Motor neuron (in vitro differentiated cells): ENCODE measurements at regions not wholly inside any gene's neighbourhood (a gene's known extent, or its start where the extent isn't known, plus 50 kb on each side); places are given as distances from the start of the nearest gene placed in this dataset.

Experiments
- ATAC-seq, 8 experiments: fragments of 200-7000 bp; cut with Tn5 transposase; replicated peaks in 6 of 8; 2 replicates each; pipeline ENCODE4 v1.8.0; 2021; ENCODE audit warnings: mild to moderate bottlenecking in 8 of 8, moderate library complexity in 8 of 8
- H3K27ac ChIP-seq, 2 donors: fragments of 250-450 bp; sonication (Bioruptor Pico); 2 replicates each; pipeline ENCODE4 v1.9.0; 2021; ENCODE audit warnings: antibody characterized with exemption in 2 of 2, mild to moderate bottlenecking in 2 of 2, moderate library complexity in 1 of 2
- H3K4me1 ChIP-seq, 2 donors: fragments of 250-450 bp; sonication (Bioruptor Pico); replicated peaks in 1 of 2; 2 replicates each; pipeline ENCODE4 v1.6.1; 2021; ENCODE audit warnings: antibody characterized with exemption in 2 of 2, mild to moderate bottlenecking in 2 of 2, moderate library complexity in 1 of 2
- H3K4me3 ChIP-seq, 5 donors: fragments of 250-450 bp; sonication (Bioruptor Pico); 2 replicates each; pipeline ENCODE4 v1.9.0; 2021; ENCODE audit warnings: antibody characterized with exemption in 5 of 5, mild to moderate bottlenecking in 5 of 5, moderate library complexity in 4 of 5
- WGBS, 10 experiments: fragments of 450-650 bp; shearing (Covaris generic); methylation state at CpG; one replicate each; pipeline ENCODE4 v1.0.0; 2022; 5-methylcytosine and 5-hydroxymethylcytosine counted together
- in situ Hi-C, 9 experiments: fragments of 400-800 bp; cut with MboI; loops; one replicate each; pipeline ENCODE4 v1.15.0; 2021; ENCODE audit warnings: low sequenced_read_pairs in 9 of 9, low pct_unique_long_range_greater_than_20kb in 2 of 9; ENCODE audit not compliant: unreplicated experiment in 9 of 9

DNA sequence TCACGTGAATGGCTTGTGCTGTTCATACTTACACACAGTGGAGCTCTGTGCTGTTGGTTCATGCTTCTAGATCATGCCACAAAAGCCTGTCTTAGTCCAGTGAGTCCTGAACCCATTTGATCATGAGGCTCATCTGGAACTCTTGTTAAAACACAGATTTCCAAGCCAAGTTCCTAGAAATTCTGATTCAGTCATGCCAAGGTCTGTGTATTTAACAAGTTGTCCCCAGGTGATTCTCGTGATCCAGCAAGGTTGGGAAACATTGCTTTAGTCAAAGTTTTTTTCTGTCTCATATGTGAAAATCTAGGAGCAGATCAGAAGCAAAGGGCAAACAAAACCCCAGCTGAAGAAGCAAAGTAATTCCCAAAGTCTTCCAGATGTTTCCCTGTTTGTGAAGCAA lies 112.5 kb upstream of the GAS1 start:
- Histone ChIP-seq H3K4me1 (no peaks in the 10 kb centered on the region), H3K27ac (no peak overlapping the region), H3K4me3 (no peak overlapping the region)
- in situ Hi-C loops: loop anchor here in 1 of 9 experiments (25.0 kb wide), 1 partner anchor 103 kb away; no protein-coding TSS in a partner anchor
- 0 to 100% (median 86%) methylated on average over 1 to 2 of the region's 2 CpGs; no CpG with 5 or more reads in 3 of the 10 experiments for WGBS, 10 experiments
- no peak for ATAC-seq

- H3K27ac ChIP-seq: no peak overlapping the region
- H3K4me1 ChIP-seq: no peaks in the 10 kb centered on the region
- H3K4me3 ChIP-seq: no peak overlapping the region
- in situ Hi-C loops: loop anchor here in 1 of 9 experiments (25.0 kb wide), 1 partner anchor 100 kb away; no protein-coding TSS in a partner anchor
- no peak for ATAC-seq
Observed at GRCh38 chr9:87062746-87063145, 115.4 kb upstream of the GAS1 start.

DNA sequence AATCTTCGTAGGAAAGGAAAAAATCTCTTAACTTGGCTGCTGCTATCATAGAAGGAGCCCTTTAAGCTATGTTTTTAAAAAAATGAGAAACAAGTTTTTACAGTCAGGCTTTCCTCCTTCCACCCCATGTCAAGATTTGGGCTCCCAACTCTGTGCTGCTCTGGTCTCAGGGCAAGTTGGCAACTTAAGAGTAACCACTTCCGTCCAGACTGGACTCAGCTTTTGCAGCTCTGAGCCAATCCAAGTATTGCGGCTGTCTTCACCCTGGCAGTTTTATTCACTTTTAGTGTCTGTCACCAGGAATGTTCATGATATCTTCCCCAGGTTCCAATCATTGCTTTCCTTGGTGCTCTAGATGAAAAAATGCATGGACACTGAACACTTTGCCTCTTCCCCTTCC lies 115.9 kb upstream of the GAS1 start:
- Histone ChIP-seq H3K4me1 (no peaks in the 10 kb centered on the region), H3K4me3 (no peak overlapping the region), H3K27ac (no peak overlapping the region)
- no peak for ATAC-seq
- in situ Hi-C loops: loop anchor here in 1 of 9 experiments (25.0 kb wide), 1 partner anchor 99 kb away; no protein-coding TSS in a partner anchor
- 21 to 100% (median 54%) methylated on average over 1 to 3 of the region's 3 CpGs; no CpG with 5 or more reads in 2 of the 10 experiments for WGBS, 10 experiments

- WGBS, 10 experiments: 0 to 86% (median 78%) methylated on average over 1 of the region's 1 CpG; no CpG with 5 or more reads in 5 of the 10 experiments
- in situ Hi-C loops: loop anchor here in 1 of 9 experiments (25.0 kb wide), 1 partner anchor 98 kb away; no protein-coding TSS in a partner anchor
- ATAC-seq: no peak
Observed at GRCh38 chr9:87063871-87064270, 116.6 kb upstream of the GAS1 start.

DNA sequence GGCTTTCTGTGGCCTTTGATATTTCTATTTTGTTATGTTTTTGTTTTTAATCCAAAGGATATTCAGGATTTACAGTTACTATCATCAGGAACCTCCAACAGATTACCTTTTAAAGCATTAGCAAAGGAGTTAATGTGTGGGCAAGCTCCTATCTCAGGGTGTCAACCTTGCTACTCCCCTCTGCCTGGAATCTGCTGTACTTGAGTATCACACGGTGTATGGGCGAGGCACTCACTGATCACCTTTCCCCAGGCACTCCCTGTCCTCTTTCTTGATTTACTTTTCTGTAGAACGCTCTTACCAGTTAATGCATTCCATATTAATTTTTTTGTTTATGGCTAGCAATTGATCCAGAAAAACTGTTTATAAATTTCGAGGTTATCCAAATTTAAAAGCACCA lies 117.0 kb upstream of the GAS1 start:
- H3K4me3 ChIP-seq: no peak overlapping the region

More at GRCh38 chr9:87063871-87064270, 116.6 kb upstream of the GAS1 start:
- Histone ChIP-seq H3K4me1 (no peaks in the 10 kb centered on the region), H3K4me3 (no peak overlapping the region), H3K27ac (no peak overlapping the region)

DNA sequence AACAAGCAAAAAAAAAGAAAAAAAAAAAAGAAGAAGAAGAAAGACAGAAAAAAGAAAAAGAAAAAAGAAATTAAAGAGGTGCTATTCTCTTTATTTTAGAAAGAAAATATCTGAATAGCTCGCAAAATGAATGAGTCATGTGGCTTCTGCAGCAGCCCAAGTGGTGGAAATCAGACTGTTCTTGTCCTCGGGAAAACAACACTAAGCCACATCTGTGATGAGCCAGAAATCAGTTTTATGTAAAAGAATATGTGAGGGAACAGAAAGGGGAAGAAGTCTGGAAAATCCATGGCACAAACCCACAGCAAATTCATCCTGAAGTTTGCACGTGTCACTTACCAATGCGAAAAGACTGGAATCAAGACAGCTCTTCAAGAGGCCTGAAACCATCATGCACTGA lies 118.7 kb upstream of the GAS1 start:
- 3 to 100% (median 75%) methylated on average over 2 to 4 of the region's 4 CpGs for WGBS, 10 experiments
- H3K4me1 ChIP-seq: no peaks in the 10 kb centered on the region
- in situ Hi-C loops: loop anchor here in 1 of 9 experiments (25.0 kb wide), 1 partner anchor 96 kb away; no protein-coding TSS in a partner anchor
- no peak overlapping the region for H3K4me3 ChIP-seq
- peak in 2 of 8 experiments; percentile 22 to 57 for ATAC-seq
- no peak overlapping the region for H3K27ac ChIP-seq

More for the DNA sequence above, 117.0 kb upstream of the GAS1 start:
- no peak for ATAC-seq
- H3K4me1 ChIP-seq: no peaks in the 10 kb centered on the region
- in situ Hi-C loops: loop anchor here in 1 of 9 experiments (25.0 kb wide), 1 partner anchor 98 kb away; no protein-coding TSS in a partner anchor
- no peak overlapping the region for H3K27ac ChIP-seq
- 60 to 94% (median 75%) methylated on average over 2 to 4 of the region's 4 CpGs for WGBS, 10 experiments

DNA sequence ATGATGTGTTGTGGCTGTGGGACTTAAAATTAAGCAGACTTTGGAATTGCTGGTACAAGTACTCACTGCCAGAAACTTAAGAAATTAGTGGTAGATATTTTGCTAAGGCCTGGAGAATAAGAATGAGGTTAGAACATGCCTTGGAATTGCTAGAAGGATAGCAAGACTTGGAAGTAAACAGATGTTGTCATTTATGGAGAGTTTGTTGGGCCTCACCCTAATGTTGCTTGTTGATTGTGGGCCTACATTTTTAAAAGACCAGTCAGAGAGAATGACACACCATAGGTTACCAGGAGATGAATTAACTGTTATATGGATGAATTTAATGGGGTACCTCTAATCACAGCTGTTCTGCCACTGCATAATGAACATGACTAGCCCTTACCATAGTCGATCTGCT lies 120.1 kb upstream of the GAS1 start:
- in situ Hi-C loops: loop anchor here in 1 of 9 experiments (25.0 kb wide), 1 partner anchor 95 kb away; no protein-coding TSS in a partner anchor

GRCh38 chr9:87068177-87068840 lies 121.0 kb upstream of the GAS1 start:
- in situ Hi-C loops: loop anchor here in 1 of 9 experiments (25.0 kb wide), 1 partner anchor 94 kb away; no protein-coding TSS in a partner anchor
- ATAC-seq: no peak
- Histone ChIP-seq H3K4me1 (no peaks in the 10 kb centered on the region), H3K27ac (no peak overlapping the region), H3K4me3 (no peak overlapping the region)
- WGBS, 10 experiments: 50 to 100% (median 70%) methylated on average over 1 to 4 of the region's 4 CpGs; no CpG with 5 or more reads in 1 of the 10 experiments

More for the DNA sequence above, 120.1 kb upstream of the GAS1 start:
- Histone ChIP-seq H3K27ac (no peak overlapping the region), H3K4me1 (no peaks in the 10 kb centered on the region), H3K4me3 (no peak overlapping the region)
- peak in 2 of 8 experiments; percentile 74 to 80 for ATAC-seq
- WGBS, 10 experiments: 50 to 83% (median 71%) methylated on average over 1 of the region's 1 CpG; no CpG with 5 or more reads in 5 of the 10 experiments

DNA sequence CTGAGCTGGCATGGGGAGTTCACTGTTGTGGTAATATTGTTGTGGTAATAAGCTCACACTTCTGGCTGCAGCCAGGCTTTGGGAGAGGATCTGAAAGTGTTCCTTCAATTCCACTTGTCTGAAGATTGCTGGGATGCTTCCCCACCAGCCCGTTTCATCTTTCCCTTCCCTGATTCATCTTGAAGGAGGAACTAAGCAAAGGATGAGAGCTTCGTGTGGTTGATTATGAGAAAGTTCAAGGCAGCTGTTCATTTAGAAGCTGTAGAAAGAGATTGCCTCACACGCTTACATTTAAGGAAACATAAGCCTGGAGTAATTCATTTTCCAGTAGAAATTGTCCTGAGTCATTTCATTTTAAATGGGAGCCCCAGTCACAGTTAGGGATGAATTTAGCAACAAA lies 122.4 kb upstream of the GAS1 start:
- ATAC-seq: no peak
- Histone ChIP-seq H3K27ac (no peak overlapping the region), H3K4me1 (no peaks in the 10 kb centered on the region), H3K4me3 (no peak overlapping the region)
- in situ Hi-C loops: loop anchor here in 1 of 9 experiments (25.0 kb wide), 1 partner anchor 93 kb away; no protein-coding TSS in a partner anchor
- 12 to 100% (median 71%) methylated on average over 1 to 3 of the region's 3 CpGs; no CpG with 5 or more reads in 2 of the 10 experiments for WGBS, 10 experiments

- 80 to 100% (median 92%) methylated on average over 1 to 3 of the region's 3 CpGs; no CpG with 5 or more reads in 2 of the 10 experiments for WGBS, 10 experiments
- Histone ChIP-seq H3K4me1 (no peaks in the 10 kb centered on the region), H3K4me3 (no peak overlapping the region), H3K27ac (no peak overlapping the region)
- in situ Hi-C loops: loop anchor here in 1 of 9 experiments (25.0 kb wide), 1 partner anchor 92 kb away; no protein-coding TSS in a partner anchor
- ATAC-seq: no peak
Observed at GRCh38 chr9:87070336-87070735, 123.0 kb upstream of the GAS1 start.

DNA sequence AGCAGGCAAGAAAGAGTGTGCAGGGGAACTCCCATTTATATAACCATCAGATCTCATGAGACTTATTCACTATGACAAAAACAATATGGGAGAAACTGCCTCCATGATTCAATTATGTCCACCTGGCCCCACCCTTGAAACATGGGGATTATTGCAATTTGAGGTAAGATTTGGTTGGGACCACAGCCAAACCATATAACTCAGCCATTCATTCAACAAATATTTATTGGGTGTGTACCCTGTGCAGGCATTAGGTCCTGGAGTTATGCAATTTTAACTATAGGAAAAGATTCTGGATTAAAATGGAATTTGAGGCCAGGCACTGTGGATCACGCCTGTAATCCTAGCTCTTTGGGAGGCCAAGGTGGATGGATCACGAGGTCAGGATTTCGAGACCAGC lies 124.2 kb upstream of the GAS1 start:
- no peaks in the 10 kb centered on the region for H3K4me1 ChIP-seq
- no peak overlapping the region for H3K27ac ChIP-seq
- in situ Hi-C loops: loop anchor here in 1 of 9 experiments (25.0 kb wide), 1 partner anchor 91 kb away; no protein-coding TSS in a partner anchor
- ATAC-seq: no peak
- H3K4me3 ChIP-seq: no peak overlapping the region
- WGBS, 10 experiments: 60 to 100% (median 100%) methylated on average over 1 to 3 of the region's 3 CpGs; no CpG with 5 or more reads in 3 of the 10 experiments

- in situ Hi-C loops: loop anchor here in 1 of 9 experiments (25.0 kb wide), 1 partner anchor 89 kb away; no protein-coding TSS in a partner anchor
- Histone ChIP-seq H3K27ac (no peak overlapping the region), H3K4me1 (no peaks in the 10 kb centered on the region), H3K4me3 (no peak overlapping the region)
- WGBS, 10 experiments: 87 to 100% (median 95%) methylated on average over 1 to 6 of the region's 6 CpGs
- ATAC-seq: no peak
Observed at GRCh38 chr9:87073692-87074091, 126.4 kb upstream of the GAS1 start.

DNA sequence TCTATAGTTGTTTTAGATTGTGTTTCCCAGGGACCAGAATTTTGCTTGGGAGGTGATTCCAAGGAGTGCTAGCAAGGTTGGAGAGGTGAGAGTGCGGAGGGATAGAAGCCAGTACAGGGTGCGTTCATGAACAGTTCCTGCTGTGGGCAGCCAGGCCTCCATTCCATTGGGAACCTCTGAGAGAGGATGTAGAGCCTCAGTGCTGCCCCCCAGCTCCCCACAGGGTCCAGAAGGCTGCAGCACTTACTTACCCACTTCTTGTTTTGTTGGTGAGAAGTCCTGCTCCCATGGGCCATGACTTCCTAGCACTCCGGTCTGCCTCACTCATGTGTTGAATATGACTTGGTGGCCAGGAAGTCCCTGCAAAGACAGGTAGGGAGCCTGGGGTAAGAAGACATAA lies 128.2 kb upstream of the GAS1 start:
- in situ Hi-C loops: no loop called here
- Histone ChIP-seq H3K4me1 (no peaks in the 10 kb centered on the region), H3K27ac (no peak overlapping the region), H3K4me3 (no peak overlapping the region)
- ATAC-seq: no peak
- 85 to 100% (median 100%) methylated on average over 1 to 2 of the region's 3 CpGs; no CpG with 5 or more reads in 5 of the 10 experiments for WGBS, 10 experiments
